Hindlimb muscle (tissue), 1 donor: ENCODE measurements at regions not wholly inside any gene's neighbourhood (a gene's known extent, or its start where the extent isn't known, plus 50 kb on each side); places are given as distances from the start of the nearest gene placed in this dataset.
A peak's percentile ranks its signal among the peaks of the same experiment; 100 is the strongest.

ENCODE experiments used
- DNase-seq: peaks from one replicate; pipeline ENCODE4 v3.0.0-alpha.2; 2013

DNA sequence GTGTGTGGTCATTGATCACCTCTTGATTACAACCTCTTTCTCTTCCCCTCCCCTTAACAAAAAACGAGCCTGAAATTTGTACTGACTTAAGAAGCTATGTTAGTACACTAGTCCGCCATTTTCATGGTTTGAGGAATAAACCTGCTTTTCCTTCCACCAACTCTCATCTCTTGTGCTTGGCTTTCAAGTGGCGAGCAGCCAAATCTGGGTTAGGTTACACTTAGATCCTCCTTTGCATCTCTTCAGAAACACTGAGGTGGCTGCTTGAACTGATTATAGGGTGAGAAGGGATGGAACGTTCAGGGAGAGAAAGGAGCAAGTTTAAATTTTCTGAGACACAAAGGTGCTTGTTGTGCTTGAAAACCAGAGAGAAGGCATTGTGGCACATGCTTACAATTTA, 2171.4 kb downstream of the LRRC4C start:
- DNase-seq = peak; percentile 5

DNA sequence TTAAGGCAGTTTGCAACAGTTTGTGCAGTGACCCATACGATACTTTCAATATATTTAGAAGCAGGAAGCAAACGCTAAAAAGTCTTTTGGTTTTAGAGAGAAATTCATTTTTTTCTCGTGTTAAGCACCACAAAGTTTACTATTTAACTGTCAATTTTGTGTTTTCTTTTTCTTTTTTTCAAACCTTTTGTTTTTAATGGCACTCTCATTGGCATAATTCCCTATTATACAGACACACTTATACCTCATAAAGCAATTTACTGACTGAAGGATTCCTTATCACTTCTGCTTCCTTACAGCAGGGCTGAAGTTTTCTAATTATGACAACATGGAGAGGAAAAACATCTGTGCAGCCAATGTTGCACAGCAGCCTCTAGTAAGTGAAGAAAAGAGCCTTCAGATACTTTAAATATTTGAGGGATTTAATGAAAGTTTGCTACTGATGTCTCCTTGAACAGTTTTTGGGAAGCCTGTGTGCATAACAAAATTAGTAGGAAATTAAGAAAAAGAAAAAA, 2191.2 kb downstream of the LRRC4C start:
- no peak for DNase-seq

DNA sequence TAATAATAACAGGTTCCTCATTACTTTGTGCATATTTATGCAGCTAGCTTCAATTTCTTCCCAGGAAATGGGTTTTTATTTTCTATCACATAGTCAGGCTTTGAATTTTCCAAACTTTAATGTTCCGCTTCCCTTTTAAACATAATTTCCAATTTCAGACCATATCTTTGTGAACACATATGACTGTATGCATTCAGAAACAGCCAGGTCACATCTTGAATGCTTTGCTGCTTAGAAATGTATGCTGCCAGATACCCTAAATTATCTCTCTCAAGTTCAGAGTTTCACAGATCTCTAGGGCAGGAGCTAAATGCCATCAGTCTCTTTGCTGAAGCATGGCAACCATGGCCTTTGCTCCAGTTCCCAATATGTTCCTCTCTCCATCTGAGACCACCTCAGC, 2203.8 kb downstream of the LRRC4C start:
- DNase-seq = no peak

DNA sequence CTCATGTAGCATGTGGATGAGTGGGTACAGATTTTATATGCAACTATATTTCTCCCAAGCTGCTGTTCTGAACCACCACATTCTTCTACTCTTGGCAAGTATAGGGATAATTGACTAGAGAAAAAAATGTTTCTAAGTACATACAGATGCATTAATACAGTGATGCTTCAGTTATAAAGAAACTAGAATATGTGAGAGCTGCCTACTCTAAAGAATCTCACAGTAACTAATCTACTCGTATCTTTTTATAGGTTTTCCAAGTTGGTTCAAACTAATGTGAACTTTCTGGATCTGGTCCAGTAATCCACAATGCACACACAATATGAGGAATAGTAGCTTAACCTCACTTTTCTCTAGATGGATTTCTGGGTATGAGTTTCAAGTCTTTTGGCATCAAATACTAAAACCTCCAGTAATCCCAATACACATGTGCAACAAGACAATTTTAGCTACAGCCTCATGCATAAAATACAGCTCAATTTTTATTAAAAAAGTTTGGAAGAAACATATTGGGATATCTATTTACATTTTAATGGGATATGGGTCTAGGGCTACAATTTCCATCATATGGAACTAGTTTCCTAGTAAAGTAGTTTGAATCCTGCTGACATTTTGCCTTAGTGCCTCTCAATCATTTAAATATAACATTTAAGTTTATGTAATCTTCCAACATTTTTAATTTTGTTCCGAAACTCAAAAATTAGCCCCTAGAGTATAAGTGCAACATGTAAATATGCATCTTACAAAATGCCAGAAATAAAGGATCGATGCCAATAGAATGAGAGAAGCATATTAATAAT, 2209.7 kb downstream of the LRRC4C start:
- DNase-seq = peak; percentile 48

DNA sequence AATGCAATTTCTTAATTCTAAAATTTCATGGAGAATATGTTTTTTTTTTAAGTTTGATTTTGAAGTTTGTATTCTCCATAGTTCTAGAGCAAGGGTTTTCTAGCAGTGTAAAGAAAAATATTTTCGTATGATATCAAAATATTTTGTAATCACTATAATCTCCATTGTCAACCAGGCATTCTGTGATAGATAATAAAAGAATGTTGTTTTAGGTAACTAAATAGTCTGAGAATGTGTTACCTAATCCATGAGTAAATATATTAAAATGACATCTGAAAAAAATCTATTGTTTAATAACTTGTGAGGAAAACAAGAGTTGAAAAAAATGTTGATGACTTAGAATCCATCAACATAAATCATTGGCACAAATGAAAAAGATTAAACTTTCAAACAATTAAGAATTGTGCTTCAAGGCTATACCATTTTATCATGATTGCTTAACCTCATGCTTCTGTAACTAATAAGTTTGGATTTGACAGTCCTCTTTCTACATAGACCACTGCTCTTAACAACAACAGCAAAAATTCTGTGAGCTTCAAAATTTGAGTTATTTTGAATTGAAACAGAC, 2211.8 kb downstream of the LRRC4C start:
- DNase-seq = no peak

DNA sequence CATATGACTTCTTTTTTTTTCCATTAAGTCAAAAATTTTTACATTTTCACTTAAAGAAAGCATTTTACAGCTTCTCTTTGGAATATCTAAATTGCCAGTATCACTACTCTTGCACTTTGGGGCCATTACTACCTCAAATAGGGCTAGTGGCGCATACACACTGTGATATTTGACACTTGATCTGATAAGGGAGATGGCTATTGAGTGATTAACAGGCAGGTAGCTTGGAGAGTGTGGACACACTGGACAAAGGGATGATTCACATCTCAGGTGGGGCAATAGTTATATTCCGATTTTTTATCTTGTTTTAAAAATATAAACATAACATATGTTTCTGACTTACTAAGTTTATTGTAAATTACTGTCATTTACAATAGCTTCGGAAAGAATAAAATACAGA, 2219.9 kb downstream of the LRRC4C start:
- no peak for DNase-seq

DNA sequence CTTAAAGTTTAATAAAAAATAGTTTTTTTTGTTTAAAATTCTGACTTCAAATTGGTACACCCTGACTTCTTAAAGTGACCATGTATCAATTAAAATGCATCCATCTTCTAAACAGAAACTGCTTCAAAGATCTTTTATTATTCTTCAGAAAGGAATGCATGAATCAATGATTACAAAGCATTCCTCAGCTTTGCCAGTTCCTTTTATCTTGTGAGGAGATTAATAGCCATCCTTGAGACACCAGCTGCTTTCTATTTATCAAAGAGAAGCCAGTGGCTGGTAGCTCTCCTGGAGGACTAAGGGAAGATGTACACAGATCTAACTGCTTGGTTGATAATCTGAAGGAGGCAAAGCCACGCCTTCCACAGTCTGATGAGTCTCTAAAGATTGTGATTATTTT, 2222.5 kb downstream of the LRRC4C start:
- DNase-seq = no peak

DNA sequence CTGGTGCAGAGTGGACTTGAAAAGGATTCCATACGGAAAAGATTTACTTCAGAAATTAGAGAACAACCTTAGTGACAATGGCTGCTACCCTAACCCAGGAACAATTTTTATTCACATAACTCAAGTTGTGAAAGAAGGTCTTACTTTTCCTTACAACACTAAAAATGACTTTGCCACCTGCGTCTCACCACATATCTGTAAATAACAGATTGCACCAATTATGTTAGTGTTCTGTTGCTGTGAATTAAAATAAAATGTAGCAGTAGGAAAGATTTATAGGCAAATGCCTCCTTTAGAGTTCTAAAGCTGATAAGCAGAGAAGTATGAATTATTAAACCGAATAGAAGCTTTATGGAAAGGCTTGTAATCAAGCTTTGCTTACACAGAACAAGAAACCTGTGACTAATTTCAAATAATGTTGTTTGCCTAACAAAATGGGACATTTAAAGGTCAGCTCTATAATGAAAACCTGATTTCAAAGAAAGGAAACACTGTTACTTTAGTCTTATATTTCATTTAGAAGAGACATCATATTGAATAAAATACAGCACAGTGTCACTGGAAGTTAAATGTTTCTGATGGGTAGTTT, 2237.8 kb downstream of the LRRC4C start:
- DNase-seq = no peak

DNA sequence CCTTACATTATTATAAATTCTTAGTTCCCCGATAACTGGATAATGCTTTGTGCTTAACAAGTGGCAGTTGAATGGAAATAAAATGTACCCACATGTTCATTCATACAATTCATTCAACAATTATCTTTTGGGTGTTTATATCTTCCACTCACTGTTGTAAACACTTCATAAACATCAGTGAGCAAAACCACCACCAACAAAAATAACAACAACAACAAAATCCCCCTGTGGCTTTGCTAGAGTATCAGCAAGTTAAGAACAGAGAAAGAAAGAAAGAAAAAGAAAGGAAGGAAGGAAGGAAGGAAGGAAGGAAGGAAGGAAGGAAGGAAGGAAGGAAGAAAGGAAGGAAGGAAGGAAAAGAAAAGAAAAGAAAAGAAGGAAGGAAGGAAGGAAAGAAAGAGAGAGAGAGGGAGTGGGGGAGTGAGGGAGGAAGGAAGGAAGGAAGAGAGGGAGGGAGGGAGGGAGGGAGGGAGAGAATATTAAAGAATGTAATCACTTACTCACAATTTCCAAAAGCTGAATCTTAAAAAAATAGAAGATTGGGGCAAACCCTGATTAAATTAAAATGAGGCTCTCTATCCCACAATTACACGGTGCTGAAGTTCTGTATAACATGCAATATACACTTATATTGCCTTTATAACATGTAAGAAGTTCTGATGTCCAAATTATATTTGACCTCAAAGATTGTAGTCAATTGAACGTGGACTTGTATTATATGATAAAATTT, 2238.8 kb downstream of the LRRC4C start:
- DNase-seq = no peak

DNA sequence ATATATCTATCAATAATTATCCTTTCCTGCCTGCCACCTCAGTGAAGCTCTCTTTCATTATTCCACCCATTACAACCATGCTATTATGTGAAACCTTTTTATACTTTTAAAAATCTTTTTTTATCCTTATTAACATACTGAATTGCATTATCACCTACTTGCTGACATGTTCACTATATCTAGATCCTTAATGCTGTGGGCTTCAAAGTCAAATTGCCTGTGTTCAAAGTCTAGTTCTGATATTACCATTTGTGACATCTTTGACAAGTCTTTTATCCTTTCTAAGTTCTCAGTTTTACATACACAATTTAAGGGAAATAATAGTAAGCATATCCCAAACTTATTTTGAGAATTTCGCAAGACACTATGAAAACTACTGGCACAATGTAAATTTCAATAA, 2239.4 kb downstream of the LRRC4C start:
- no peak for DNase-seq

DNA sequence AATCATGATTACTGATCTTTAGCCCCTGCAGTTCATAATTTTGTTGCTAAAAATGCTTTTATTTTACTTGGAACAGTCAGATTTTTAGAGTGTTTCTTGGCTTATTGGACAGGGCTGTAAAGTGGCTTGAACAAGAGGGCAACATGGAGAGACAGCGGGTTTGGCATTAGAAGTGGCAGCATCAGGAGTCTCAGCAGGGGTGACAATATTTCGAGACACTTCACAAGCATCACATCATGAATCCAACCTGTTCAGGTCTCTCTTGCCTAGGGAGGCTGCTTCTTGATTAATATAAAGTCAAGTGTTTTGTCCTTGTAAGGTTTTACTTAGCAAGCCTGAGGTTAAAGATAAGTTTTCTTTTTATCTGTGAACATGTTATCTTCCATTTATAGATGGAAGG, 2249.5 kb downstream of the LRRC4C start:
- DNase-seq = no peak

DNA sequence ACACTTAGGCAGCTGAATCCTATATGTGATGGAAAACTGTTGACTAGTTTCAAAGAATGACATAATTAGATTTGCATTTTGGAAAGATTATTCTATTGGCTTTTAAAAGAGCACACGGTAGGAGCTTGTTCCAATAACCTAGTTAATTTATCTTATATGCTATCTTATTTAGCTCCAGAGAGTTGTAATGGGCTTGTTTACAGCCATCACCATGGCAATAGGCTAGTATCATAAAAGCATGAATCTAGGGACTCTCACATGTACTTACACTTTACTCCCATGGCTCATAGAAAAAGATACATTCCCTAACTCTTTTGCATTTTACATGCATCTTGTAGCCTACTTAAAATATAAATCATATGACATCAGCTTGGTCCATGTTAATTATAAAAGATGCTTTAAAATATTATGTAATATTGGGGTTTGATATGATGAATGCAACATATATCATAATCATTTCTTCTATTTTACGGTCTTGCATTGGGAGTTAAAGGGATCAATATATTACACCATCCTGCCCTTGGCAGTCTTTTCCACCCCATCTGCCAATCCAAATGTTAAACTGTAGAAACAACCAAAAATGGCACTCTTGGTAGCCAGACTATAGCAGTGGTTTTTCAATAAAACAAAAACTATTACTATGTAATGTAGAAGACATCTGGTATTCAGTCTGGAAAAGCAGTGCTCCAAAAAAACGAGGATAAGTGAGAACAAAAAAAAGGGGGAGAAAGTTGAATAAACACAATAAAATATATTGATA, 2254.0 kb downstream of the LRRC4C start:
- peak; percentile 24 for DNase-seq

DNA sequence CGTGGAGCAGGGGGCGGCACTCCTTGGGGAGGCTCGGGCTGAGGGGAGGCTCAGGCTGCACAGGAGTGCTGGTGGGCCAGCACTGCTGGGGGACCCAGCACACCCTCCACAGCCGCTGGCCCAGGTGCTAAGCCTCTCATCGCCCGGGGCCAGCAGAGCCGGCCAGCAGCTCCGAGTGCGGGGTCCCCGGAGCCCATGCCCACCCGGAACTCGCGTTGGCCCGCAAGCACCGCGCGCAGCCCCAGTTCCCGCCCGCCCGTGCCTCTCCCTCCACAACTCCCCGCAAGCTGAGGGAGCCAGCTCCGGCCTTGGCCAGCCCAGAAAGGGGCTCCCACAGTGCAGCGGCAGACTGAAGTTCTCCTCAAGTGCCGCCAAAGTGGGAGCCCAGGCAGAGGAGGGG, 2266.8 kb downstream of the LRRC4C start:
- DNase-seq = no peak

DNA sequence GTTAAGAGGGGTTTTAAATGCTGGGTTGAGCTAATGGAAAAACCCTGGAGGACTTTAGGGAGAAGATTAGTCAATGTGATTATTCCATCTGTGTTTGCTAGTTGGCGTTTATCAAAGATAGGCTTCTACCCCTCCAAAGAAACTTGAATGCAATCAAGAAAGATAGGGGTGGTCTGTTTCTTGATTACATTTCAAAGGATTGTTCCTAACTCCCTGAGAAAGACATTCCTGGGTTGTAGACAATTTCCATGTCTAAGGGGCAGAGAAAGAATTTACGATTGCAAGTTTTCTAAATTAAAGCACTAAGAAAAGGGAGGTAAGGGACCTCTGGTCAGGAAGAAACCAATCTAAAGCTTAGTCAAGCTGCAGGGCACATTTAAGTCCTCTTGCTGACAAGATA, 2268.7 kb downstream of the LRRC4C start:
- DNase-seq = no peak

DNA sequence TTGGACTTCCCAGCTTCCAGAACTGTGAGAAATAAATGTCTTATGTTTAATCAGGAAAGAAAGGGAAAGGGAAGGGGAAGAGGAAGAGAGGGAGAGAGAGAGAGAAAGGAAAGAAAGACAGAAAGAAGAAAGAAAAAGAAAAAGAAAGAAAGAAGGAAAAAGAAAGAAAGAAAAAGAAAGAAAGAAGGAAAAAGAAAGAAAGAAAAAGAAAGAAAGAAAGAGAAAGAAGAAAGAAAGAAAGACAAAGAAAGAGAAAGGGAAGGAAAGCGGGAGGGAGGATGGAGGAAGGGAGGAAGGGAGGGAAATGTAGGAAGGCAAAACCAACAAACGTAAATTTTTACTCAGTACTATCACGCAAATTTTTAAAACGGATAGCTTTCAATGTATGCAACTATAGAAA, 2281.8 kb downstream of the LRRC4C start:
- DNase-seq = no peak

DNA sequence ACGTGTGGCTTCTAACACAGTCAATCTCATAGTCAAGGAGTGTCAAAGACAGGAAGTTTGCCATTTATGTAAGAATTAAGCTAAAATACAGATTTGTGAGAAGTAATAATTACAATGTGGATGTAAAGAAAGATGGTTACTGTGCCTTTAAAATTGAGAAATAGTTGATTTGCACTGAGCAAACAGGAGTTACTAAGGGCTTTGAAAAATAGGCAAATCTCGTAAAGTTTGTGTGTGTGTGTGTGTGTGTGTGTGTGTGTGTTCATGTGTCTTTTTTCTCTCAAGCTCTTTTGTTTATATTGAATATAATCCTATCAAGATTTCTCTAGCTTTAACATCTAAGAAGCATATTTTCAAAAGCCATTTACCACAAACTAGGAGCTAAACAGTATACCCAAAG, 2284.5 kb downstream of the LRRC4C start:
- DNase-seq = peak; percentile 11

DNA sequence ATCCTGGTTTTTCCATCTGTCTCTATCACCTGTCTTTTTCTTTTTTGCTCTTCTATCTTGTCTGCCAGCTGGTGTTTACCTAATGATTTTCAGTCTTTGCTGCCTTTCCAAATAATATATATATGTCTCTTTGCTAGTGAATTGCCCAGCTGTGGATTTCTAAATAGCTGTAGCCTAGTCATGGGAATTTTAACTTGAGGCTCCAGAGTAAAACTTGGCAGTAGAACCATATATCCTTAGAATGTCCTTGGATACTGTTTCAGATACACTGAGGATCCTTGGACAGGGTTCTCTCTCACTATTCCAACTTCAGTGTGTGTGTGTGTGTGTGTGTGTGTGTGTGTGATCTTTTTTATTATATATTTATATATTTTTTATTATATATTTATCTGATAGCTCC, 2285.3 kb downstream of the LRRC4C start:
- peak; percentile 65 for DNase-seq

DNA sequence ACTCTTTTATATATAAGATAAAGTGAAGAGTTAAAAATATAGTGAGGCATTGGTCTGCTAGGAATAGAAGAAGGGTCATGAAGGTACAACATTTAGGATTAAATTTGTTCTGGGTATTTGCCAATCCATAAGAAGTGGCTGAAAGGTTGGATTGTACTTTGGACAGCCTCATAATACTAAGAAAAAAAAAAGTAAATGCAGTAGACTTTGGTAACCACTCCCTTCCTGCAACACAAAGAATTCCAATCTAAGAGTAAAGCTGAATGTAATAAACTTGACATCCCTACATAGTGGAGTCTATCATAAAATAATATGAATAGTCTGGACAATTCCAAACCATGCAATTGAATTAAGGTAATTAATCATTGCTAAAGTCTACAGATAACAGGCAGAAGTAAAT, 2294.4 kb downstream of the LRRC4C start:
- DNase-seq = no peak

DNA sequence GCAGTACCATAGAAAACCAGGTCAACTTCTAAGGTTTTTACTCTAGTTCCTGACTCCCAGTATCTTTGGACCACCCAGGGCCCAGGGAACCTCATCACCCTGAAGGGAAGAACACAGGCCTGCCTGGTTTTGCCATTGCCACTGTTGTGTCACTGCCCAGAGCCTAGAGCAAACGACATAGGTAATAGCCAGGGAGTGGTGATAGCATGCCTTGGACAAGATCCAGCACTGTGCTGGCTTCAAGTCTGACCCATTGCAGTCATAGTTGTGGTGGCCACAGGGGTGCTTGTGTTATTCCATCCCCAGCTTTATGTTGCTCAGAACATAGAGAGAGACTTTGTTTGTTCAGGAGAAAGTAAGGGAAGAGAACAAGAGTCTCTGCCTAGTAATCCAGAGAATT, 2310.2 kb downstream of the LRRC4C start:
- no peak for DNase-seq

DNA sequence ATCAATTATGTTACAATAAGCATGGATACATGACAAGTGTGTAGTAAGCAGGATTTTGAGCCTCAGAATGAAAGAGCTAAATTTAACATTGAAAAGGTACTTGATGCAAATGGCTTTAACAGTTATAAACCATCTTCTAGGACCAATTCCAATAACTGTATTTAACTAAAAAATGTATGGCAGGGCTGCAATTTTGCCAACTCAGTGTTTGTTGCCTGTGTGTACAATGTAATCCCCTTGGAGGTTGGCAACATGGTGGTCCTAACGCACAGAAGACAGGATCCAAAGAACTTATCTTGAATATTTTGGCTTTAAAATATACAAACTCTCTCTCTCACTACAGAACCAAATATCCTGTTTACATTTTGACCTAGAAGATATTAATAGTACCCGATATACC, 2314.1 kb downstream of the LRRC4C start:
- no peak for DNase-seq

DNA sequence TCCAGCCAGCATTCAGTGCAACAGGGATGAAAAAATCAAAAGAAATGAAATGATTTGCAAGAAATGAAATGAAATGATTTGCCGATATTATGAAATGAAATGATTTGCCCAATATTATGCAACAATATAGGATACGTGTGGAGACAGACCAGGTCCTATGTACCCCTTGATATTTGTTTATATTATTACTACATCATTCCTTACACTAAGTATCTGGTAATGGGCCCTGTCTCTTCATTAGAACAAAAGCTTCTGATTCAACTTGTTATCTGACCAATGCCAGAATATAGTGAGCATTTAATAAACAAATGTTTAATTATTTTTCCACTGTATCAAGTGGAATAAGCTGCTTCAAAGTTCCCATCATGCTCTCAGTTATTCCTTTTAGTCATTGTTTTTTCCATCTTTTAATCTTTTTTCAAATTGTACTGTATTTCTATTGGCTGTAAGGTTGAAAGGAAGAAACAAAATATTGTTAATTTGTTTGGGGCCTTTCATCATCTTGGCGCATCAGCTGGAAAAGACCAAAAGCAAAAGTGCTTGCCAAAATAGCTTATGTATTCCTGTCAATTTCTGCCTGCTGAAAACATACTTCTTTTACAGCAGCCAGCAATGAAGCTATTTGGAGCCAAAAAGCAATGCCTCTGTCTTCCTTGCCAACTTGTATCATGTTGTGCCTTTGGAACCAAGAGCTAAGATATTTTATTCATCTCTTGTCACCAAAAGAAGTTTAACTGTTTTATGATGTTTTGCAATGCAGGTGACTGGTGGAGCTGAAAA, 2314.9 kb downstream of the LRRC4C start:
- peak; percentile 40 for DNase-seq

DNA sequence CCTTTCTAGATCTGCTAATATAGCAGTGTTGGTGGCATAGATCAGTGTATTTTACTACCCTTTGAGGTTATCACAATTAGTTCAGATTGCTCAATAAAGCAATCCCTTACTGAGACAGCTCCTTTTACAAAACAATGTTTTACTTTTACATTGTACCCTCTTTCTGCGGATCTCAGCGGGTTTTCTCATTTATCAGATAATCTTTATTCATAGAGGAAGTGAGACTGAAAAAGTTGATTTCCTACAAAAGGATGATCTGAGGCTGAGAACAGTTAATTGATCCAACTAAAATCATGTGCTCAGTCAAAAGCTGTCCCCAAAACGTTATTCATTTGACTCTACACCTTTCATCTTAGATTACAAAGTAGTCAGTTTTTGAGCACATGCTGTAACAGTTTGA, 2319.9 kb downstream of the LRRC4C start:
- no peak for DNase-seq
